HK-2 (cell line): ENCODE measurements at regions not wholly inside any gene's neighbourhood (a gene's known extent, or its start where the extent isn't known, plus 50 kb on each side); places are given as distances from the start of the nearest gene placed in this dataset.
"Not testable (repeated sequence)": the region's sequence is repeated elsewhere in the genome, so short reads cannot be mapped to it uniquely, and the experiment has no call there.

Experiments used
- DNase-seq: peaks from one replicate; pipeline ENCODE4 v3.0.0-alpha.2; 2018; ENCODE audit not compliant: unreplicated experiment

DNA sequence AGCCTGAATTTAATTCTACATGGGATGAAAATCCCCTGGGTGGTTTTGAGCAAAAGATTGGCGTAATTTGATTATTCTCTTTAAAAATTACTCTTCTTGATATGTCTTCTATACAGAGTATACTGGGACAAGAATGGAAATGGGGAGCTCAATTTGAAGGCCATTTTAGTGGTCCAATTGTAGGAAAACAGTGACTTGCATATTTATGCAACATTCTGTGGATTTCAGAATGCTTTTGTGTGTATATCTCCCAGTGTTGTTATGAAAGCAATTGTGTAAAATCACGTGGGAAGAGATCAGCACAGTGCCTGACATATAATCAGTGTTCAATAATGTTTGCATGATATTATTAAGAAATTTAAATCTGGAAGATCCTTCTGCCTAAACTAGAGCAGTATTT, 575.9 kb upstream of the PBX1 start:
- DNase-seq, result no peak

DNA sequence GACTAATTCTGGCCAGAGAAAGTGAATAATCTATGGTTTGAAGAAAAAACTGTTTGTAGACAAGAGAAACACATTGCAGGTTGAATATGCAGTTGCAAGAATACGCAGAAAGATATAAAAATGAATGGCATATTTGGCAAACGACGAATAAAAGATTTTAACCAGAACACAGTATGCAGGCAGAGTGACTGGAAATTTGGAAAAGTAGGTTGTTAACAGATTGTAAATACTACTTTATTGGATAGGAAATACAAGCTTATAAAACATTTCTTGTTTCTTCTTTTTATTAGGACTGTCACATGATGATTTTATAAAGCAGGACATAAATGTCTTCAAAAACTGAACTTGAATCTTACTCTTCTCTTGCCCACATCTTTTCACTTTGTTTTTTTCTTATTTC, 573.3 kb upstream of the PBX1 start:
- no peak for DNase-seq

DNA sequence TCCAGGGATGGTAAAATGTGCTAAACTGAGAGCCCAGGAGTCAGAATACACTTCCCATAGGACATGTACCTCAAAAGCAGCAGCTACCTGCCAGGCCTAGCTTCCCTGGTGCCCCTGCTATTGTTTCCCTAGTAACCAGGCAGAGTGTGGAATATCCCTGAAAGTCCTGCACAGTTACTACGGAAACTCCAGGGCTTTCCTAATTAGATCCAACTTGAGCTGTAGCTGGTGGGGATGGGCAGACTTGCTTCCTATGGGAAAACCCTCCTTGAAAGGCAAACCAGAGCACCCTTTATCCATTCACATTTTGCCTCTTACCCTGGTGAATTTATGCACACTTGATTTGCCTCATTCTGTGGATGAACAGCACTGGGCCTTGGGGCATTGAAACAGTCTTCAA, 559.9 kb upstream of the PBX1 start:
- no peak for DNase-seq

DNA sequence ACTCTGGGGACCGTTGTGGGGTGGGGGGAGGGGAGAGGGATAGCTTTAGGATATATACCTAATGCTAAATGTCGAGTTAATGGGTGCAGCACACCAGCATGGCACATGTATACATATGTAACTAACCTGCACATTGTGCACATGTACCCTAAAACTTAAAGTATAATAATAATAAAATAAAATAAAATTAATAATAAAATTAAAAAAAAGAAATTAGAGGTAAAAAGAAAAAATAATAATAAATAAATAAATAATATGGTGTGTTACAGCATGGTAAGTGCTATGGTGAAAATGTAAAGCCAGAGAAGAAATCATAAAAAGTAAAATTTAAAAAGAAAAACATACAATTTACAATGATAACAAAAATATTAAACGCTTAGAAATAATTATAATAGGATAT, 552.8 kb upstream of the PBX1 start:
- not testable (repeated sequence) for DNase-seq

DNA sequence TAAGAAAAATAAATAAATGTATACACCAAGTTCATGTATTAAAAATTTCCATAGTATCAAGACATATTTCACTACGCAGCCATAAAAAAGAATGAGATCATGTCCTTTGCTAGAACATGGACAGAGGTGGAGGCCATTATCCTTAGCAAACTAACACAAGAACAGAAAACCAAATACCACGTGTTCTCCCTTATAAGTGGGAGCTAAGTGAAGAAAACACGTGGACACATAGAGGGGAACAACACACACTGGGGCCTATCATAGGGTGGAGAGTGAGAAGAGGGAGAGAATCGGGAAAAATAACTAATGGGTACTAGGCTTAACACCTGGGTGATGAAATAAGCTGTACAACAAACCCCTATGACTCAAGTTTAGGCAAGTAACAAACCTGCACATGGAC, 552.4 kb upstream of the PBX1 start:
- no peak for DNase-seq

DNA sequence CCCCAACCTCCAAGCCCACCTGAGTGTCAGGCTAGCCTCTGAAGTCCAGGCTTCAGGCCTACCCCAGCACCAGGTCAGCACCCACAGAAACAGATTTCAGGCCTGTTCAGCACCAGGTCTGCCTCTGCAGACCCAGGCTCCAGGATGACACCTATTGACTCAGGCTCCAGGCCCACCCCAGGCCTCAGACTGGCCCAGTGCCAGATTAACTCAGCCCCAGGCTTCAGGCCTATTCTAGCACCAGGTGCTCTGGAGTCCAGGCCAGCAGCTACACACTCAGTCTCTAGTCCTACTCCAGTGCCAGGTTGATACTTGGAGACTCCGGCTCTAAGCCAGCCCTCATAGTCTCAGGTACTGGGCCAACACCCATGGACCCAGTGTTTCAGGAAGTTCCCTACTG, 541.7 kb upstream of the PBX1 start:
- DNase-seq, result no peak

DNA sequence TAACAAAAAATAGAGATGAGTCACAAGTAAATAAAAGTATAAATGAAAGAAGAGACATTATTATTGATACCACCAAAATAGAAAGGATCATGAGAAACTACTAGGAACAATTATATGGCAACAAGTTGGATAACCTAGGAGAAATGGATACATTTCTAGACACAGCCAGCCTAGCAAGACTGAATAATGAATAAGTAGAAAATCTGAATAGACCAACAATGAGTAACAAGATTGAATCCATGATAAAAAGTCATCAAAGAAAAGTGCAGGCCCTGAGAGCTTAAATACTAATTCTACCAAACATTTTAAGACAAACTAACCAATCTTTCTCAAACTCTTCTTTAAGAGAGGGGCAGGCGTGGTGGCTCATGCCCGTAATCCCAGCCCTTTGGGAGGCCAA, 538.6 kb upstream of the PBX1 start:
- DNase-seq, result no peak

DNA sequence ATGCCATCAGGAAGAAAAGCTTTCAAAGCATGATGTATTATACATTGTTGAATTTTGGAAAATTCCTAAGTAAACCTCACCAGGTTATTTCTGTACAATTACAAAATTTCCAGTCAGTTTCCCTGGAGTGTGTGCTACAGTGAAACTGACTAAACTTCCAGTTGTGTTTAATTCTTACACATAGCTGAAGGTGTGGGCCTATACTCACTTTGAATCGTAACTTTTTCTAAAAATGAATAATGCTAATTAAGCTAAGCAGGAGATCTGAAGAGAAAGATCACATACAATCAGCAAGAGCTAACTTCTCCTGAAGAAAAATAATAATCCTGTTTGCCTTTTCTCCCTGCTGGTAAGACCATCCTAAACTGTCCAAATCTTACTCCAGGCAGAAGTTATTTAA, 537.2 kb upstream of the PBX1 start:
- no peak for DNase-seq

DNA sequence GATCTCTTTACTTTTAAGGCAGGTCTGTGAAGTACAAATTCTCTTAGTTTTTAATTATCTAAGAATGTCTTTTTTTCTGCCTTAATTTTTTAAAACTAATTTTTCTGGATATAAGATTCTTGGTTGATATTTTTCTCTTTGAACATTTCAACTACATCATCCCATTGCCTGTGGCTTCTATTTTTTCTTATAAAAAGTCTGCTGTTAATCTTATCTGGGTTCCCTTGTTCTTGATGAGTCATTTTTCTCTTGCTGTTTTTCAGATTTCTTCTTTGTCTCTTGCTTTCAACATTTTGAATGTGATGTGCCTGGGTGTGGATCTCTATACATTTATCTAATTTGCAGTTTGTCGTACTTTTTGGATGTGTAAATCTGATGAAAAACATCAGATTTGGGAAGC, 525.2 kb upstream of the PBX1 start:
- DNase-seq, result no peak

DNA sequence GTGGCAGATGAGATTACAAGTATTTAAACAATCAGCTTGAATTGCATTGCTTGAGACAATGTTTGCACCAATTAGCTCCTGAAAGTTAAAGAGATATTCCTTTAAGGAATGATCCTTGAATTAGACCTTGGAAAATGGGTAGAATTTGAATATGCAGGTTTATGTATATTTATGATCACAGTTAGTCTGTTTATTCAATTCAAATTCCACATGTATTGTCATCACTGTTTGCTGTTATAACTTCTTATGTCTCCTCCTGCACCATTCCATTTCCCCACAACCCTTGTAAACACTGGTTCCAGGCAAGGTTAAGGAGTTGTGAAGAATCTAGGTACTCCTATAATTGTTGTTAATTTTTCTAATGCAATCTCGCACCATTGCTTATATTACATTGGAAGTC, 518.2 kb upstream of the PBX1 start:
- DNase-seq, result no peak

DNA sequence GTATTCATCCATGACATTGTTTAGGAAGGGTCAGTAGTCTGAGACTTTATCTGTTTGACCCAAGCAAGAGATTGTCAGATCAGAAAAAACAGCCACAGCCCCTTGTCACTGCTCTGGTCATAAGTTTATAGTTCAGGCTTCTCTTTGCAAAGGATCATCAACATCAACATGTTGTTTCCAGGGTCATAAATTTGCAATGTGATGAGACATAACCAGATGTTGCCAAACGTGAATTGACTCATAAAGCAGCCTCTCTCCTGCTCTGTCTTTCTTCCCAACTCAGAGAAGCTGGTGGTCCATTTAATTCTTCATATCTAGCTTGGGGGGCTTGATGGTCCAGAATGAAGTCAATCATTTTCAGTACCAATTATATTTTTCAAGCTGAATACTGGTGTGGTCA, 507.2 kb upstream of the PBX1 start:
- no peak for DNase-seq

DNA sequence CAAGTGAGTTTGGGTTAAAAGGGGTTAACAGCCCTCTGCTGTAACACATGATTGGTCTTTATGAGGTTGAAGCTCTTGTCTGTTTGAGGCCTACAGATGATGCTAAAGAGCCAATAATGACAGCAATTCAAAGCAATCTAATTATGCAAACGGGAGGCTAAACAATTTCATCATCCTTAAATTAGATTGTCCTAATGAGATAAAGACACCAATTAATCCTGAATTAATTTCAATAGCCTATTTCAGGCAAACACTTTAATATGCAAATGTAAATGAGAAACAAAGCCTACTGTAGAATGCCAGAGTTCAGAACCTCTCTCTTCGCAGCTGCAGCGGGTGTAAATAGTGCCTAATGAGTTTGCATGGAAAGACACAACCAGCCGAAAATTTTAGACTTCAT, 504.7 kb upstream of the PBX1 start:
- DNase-seq, result no peak

DNA sequence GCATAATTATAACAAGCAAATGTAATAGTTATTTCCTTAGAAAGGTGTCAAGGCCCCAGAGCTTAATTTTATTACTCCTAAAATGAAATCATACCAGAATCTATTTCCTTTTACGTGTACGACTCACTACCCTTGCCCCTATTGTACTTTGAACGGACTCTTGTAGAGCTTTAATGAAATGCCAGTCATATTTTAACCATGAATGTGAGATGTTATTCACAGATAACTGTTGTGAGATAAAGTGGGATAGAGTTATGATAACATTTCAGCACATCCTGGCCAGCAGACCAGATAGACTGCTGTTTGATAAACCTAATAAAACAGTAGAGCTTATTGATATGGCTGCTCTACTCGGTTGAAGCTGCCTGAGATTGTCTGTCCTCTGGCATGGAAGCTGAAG, 500.8 kb upstream of the PBX1 start:
- no peak for DNase-seq

DNA sequence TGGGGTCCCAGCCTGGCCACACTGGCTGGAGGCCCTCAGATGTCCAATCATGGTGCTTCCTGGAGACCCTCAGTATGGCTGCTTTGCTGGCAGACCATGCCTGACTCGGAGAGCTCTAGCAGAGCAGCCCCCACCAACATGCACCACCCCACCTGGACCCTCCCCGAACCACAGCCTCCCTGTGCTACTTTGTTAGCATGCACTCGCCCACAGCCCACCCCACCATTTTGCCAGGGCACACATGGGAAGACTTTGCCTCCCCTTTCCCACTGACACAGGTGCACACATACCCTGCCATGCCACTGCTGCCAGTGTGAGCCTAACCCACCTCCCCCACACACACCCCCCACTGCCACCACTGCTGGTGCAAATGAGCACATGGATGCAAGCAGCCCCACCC, 497.5 kb upstream of the PBX1 start:
- DNase-seq, result no peak

DNA sequence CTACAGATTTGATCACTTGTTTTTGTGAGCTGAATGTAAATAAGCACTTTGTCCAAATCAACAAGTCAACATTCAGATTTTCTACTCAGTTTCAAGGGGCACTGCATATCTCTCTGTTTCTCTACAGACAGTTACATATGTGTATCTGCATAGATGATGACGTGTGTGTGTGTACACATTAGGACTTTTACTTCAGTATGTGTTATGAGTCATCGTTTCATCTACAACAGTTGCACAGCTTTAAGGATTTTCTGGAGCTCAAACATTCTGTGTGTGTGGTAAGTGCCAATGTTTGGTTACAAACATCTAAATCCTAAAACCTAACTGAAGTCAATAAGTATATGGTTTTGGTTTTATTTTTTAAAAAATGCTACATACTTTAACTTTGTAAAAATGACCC, 494.5 kb upstream of the PBX1 start:
- DNase-seq, result no peak

DNA sequence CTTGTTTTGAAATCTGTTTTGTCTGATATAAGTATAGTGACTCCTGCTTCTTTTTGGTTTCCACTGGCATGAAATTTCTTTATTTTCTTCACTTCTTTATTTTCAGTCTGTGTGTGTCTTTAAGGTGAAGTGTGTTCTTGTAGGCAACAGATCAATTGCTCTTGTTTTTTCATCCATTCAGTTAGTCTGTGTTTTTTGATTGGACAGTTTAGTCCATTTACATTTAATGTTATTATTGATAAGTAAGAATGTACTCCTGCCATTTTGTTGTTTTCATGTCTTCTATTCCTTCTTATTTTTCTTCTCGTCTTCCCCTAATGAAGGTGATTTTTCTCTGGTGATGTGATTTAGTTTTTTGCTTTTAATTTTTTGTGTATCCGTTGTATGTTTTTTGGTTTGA, 487.7 kb upstream of the PBX1 start:
- DNase-seq, result no peak

DNA sequence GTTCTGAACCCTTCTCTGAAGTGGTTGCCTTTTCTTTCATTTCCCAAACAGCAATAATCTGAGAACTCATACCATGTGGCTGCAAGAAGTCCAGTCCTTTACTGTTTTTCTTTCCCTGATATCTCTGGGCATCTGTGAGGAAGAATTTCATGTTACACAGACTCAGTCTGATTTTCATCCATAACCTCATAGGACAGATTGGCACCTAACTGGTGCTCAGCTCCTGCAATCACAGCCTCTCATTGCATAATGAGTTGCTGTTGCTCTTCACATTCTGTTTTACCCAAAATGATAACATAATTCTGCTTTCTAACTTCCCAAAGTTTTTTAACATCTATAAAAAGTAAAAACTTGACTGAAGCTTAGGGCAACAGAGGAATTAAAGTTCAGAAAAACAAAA, 472.2 kb upstream of the PBX1 start:
- no peak for DNase-seq

DNA sequence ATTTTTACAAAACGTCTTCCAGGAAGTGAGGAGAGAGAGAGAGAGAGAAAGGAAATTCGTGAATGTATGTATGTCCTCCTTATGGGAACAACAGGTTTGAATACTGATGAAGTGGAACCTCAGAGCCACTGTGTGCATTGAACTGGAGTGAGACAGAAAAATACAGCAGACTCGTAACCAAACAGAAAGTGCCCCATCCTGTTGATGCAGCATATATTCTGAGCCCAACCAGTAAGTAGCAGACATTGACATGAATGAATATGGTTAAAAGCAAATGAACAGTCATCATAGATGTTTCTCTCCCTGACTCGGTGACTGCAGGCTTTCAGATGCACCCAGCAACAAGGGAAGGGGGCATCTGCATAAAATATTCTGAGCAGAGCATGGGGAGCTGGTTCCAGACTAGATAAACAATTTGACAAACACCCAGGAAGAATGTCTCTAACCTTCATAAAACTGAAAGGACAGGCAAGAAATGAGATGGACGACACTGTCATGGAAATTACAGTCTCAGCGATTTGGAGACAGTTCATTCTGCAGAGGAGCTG, 471.0 kb upstream of the PBX1 start:
- DNase-seq, result no peak

DNA sequence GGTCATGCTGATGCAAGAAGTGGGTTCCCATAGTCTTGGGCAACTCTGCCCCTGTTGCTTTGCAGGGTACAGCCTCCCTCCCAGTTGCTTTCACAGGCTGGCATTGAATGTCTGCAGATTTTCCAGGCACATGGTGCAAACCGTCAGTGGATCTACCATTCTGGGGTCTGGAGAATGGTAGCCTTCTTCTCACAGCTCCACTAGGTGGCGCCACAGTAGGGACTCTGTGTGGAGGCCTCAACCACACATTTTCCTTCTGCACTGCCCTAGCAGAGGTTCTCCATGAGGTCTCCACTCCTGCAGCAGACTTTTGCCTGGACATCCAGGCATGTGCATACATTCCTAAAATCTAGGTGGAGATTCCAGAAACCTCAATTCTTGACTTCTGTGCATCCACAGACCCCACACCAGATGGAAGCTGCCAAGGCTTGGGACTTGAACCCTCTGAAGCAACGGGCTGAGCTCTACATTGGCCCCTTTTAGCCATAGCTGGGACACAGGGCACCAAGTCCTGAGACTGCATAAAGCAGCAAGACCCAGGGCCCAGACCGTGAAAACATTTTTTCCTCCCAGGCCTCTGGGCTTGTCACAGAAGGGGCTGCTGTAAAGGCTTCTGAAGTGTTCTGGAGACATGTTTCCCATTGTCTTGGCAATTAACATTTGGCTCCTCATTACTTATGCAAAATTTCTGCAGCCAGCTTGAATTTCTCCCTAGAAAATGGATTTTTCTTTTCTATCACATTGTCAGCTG, 466.2 kb upstream of the PBX1 start:
- no peak for DNase-seq

DNA sequence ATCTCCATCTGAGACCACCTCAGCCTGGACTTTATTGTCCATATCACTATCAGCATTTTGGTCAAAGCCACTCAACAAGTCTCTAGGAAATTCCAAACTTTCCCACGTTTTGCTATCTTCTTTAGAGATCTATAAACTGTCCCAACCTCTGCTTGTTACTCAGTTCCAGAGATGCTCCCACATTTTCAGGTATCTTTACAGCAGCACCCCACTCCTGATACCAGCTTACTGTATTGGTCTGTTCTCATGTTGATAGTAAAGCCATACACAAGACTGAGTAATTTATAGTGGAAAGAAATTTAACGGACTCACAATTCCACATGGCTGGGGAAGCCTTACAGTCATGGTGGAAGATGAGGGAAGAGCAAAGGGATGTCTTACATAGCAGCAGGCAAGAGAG, 465.4 kb upstream of the PBX1 start:
- no peak for DNase-seq

DNA sequence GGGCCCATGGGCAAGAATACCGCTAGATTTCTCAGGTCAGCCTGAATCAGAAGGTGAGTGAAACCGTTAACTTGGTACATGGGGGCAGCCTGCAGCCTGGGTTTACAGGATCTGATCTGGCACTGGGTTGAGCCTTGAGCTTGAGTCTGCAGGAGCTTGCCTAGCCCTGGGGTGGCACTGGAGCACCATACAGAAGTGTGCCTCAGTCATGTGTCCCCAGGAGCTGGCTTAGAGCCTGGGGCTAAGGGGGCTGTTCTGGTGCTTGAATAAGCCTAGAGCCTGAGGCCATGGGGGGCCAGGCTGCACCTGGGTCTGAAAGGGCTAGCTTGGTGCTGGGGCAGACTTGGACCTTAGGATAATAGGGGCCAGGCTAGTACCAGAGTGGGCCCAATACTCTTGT, 457.2 kb upstream of the PBX1 start:
- no peak for DNase-seq

DNA sequence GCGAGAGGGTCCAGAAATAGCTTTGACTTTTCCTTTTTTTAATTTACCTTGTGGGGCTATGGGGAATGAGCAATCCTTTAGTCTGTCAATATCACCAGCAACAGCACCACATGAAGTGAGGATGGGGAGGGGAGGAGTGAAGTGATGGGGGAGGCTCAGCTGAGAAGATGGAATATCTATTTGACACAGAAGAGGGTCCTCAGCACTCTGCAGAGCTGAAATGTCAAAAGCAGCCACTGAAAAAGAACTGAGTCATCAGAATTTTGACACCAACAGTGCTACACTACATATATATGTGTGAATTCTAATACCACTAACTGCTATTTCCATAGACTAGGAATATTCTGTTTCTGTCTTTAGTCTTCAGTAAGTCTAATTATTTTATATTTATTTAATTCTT, 427.0 kb upstream of the PBX1 start:
- no peak for DNase-seq

DNA sequence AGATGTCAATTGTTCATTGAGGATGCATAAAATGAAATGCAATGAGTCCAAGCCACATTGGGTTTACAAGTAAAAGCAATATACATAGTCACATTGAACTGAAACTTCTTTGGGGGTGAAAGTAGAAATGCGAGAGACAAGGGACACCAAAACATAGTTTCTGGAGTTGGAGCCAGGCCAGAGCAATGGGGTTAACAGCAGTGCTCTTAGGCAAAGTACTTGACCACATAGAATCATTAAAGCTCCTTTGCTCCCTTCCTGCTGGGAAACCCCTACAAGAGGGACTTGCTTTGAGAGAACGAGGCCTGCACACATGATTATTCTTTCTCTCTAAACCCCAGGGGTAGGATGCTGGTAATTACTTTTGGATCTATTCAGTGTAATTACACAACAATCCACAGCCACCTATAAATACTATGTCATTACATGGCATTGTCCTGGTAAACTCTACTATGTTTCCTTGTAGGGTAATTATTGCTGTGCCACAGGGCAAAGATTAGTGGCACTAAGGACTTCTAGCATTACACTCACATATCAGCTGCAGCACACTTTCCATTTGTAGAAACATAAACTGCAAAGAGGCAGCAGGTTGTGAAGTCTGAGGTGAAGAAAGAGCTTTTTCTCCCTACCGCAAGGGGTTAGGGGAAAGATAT, 421.6 kb upstream of the PBX1 start:
- no peak for DNase-seq

DNA sequence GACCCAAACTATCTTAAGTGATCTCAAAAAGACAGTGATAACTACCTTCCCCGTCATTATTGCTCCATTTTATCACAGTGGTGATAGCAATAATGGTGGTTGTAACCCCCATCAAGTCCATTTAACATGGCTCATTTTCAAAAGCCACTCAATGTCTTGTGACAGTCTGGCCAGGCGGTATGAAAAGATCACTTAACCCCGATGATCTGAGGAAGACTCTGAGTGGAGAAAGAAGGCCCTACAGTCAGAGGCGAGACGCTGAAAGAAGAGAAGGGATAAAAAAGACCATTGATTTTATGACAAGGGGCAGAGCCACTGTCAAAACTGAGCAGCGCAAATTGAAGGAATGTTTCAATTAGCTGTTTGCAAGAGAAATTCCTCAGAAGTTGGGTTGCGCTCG, 417.2 kb upstream of the PBX1 start:
- DNase-seq, result no peak
